ENCODE measurements at regions not wholly inside any gene's neighbourhood (a gene's known extent, or its start where the extent isn't known, plus 50 kb on each side); places are given as distances from the start of the nearest gene placed in this dataset.

- no peak overlapping the region for H3K4me3 ChIP-seq (ENCODE audit: low read length)
- no peaks in the 10 kb centered on the region for H3K36me3 ChIP-seq (ENCODE audit: insufficient read depth, low read length)
- H3K4me1 ChIP-seq (ENCODE audit: insufficient read depth, low read length): no peaks in the 10 kb centered on the region
- 90% methylated on average over 2 of the region's 2 CpGs for WGBS
- H3K27ac ChIP-seq (ENCODE audit: low read depth, low read length): no peak overlapping the region
- H3K9me3 ChIP-seq (ENCODE audit: insufficient read depth, low read depth, low read length): no peaks in the 10 kb centered on the region
- H3K27me3 ChIP-seq (ENCODE audit: insufficient read depth, low read length): no peaks in the 10 kb centered on the region
- no peak overlapping the region for H3K9ac ChIP-seq (ENCODE audit: low read depth, low read length)
These were observed 196.8 kb upstream of the STXBP6 start for GRCh38 chr14:25246751-25247150.

GRCh38 chr14:25239170-25239569, 189.2 kb upstream of the STXBP6 start:
- peaks cover 5% of the 10 kb centered on the region; the same call in 1 of the 2 replicates for H3K27me3 ChIP-seq (ENCODE audit: insufficient read depth, low read length)
- peaks cover 8% of the 10 kb centered on the region for H3K4me1 ChIP-seq (ENCODE audit: insufficient read depth, low read length)
- no peak overlapping the region for H3K27ac ChIP-seq (ENCODE audit: low read depth, low read length)
- H3K4me3 ChIP-seq (ENCODE audit: low read length): no peak overlapping the region
- H3K9ac ChIP-seq (ENCODE audit: low read depth, low read length): no peak overlapping the region
- no peaks in the 10 kb centered on the region for H3K9me3 ChIP-seq (ENCODE audit: insufficient read depth, low read depth, low read length)
- no CpG with 5 or more reads among the region's 1 CpG for WGBS
- H3K36me3 ChIP-seq (ENCODE audit: insufficient read depth, low read length): no peaks in the 10 kb centered on the region

GRCh38 chr14:25237845-25238244, 187.9 kb upstream of the STXBP6 start:
- peaks cover 5% of the 10 kb centered on the region; the same call in 1 of the 2 replicates for H3K27me3 ChIP-seq (ENCODE audit: insufficient read depth, low read length)
- no peaks in the 10 kb centered on the region for H3K36me3 ChIP-seq (ENCODE audit: insufficient read depth, low read length)
- H3K9me3 ChIP-seq (ENCODE audit: insufficient read depth, low read depth, low read length): no peaks in the 10 kb centered on the region
- H3K4me1 ChIP-seq (ENCODE audit: insufficient read depth, low read length): peaks cover 8% of the 10 kb centered on the region
- no peak overlapping the region for H3K9ac ChIP-seq (ENCODE audit: low read depth, low read length)
- H3K4me3 ChIP-seq (ENCODE audit: low read length): no peak overlapping the region
- WGBS: 11% methylated on average over 6 of the region's 6 CpGs
- no peak overlapping the region for H3K27ac ChIP-seq (ENCODE audit: low read depth, low read length)

GRCh38 chr14:25233613-25234012, 183.7 kb upstream of the STXBP6 start:
- peaks cover 7% of the 10 kb centered on the region for H3K4me1 ChIP-seq (ENCODE audit: insufficient read depth, low read length)
- no peak overlapping the region for H3K27ac ChIP-seq (ENCODE audit: low read depth, low read length)
- H3K4me3 ChIP-seq (ENCODE audit: low read length): no peak overlapping the region
- peaks cover 5% of the 10 kb centered on the region; the same call in 1 of the 2 replicates for H3K27me3 ChIP-seq (ENCODE audit: insufficient read depth, low read length)
- no peaks in the 10 kb centered on the region for H3K36me3 ChIP-seq (ENCODE audit: insufficient read depth, low read length)
- WGBS: 94% methylated on average over 3 of the region's 3 CpGs
- H3K9ac ChIP-seq (ENCODE audit: low read depth, low read length): no peak overlapping the region
- H3K9me3 ChIP-seq (ENCODE audit: insufficient read depth, low read depth, low read length): no peaks in the 10 kb centered on the region

- H3K4me3 ChIP-seq (ENCODE audit: low read length): no peak overlapping the region
- H3K9me3 ChIP-seq (ENCODE audit: insufficient read depth, low read depth, low read length): no peaks in the 10 kb centered on the region
- no peaks in the 10 kb centered on the region for H3K36me3 ChIP-seq (ENCODE audit: insufficient read depth, low read length)
- H3K27me3 ChIP-seq (ENCODE audit: insufficient read depth, low read length): no peaks in the 10 kb centered on the region
- no peaks in the 10 kb centered on the region for H3K4me1 ChIP-seq (ENCODE audit: insufficient read depth, low read length)
- H3K9ac ChIP-seq (ENCODE audit: low read depth, low read length): no peak overlapping the region
- no peak overlapping the region for H3K27ac ChIP-seq (ENCODE audit: low read depth, low read length)
- WGBS: 90% methylated on average over 4 of the region's 4 CpGs
These were observed 181.1 kb upstream of the STXBP6 start for GRCh38 chr14:25231004-25231403.

- WGBS: 91% methylated on average over 3 of the region's 3 CpGs
- Histone ChIP-seq H3K4me1 (ENCODE audit: insufficient read depth, low read length) (no peaks in the 10 kb centered on the region), H3K27ac (ENCODE audit: low read depth, low read length) (no peak overlapping the region), H3K9ac (ENCODE audit: low read depth, low read length) (no peak overlapping the region), H3K4me3 (ENCODE audit: low read length) (no peak overlapping the region), H3K9me3 (ENCODE audit: insufficient read depth, low read depth, low read length) (no peaks in the 10 kb centered on the region), H3K27me3 (ENCODE audit: insufficient read depth, low read length) (no peaks in the 10 kb centered on the region), H3K36me3 (ENCODE audit: insufficient read depth, low read length) (no peaks in the 10 kb centered on the region)
These were observed 176.3 kb upstream of the STXBP6 start for GRCh38 chr14:25226214-25226613.

- Histone ChIP-seq H3K36me3 (ENCODE audit: insufficient read depth, low read length) (no peaks in the 10 kb centered on the region), H3K9me3 (ENCODE audit: insufficient read depth, low read depth, low read length) (no peaks in the 10 kb centered on the region), H3K4me3 (ENCODE audit: low read length) (no peak overlapping the region), H3K27ac (ENCODE audit: low read depth, low read length) (no peak overlapping the region), H3K27me3 (ENCODE audit: insufficient read depth, low read length) (no peaks in the 10 kb centered on the region), H3K9ac (ENCODE audit: low read depth, low read length) (no peak overlapping the region), H3K4me1 (ENCODE audit: insufficient read depth, low read length) (no peaks in the 10 kb centered on the region)
These were observed 172.3 kb upstream of the STXBP6 start for GRCh38 chr14:25222256-25222655.

GRCh38 chr14:25220514-25220913, 170.6 kb upstream of the STXBP6 start:
- Histone ChIP-seq H3K4me1 (ENCODE audit: insufficient read depth, low read length) (no peaks in the 10 kb centered on the region), H3K9ac (ENCODE audit: low read depth, low read length) (no peak overlapping the region), H3K27ac (ENCODE audit: low read depth, low read length) (no peak overlapping the region)

GRCh38 chr14:25215607-25216006, 165.7 kb upstream of the STXBP6 start:
- Histone ChIP-seq H3K9ac (ENCODE audit: low read depth, low read length) (no peak overlapping the region), H3K4me1 (ENCODE audit: insufficient read depth, low read length) (no peaks in the 10 kb centered on the region), H3K4me3 (ENCODE audit: low read length) (no peak overlapping the region), H3K9me3 (ENCODE audit: insufficient read depth, low read depth, low read length) (0 out of 2 replicates have a peak, but pooled peaks cover 3% of the 10 kb centered on the region), H3K36me3 (ENCODE audit: insufficient read depth, low read length) (no peaks in the 10 kb centered on the region), H3K27me3 (ENCODE audit: insufficient read depth, low read length) (no peaks in the 10 kb centered on the region), H3K27ac (ENCODE audit: low read depth, low read length) (no peak overlapping the region)

More at GRCh38 chr14:25220514-25220913, 170.6 kb upstream of the STXBP6 start:
- H3K36me3 ChIP-seq (ENCODE audit: insufficient read depth, low read length): no peaks in the 10 kb centered on the region
- H3K4me3 ChIP-seq (ENCODE audit: low read length): no peak overlapping the region
- no peaks in the 10 kb centered on the region for H3K9me3 ChIP-seq (ENCODE audit: insufficient read depth, low read depth, low read length)
- H3K27me3 ChIP-seq (ENCODE audit: insufficient read depth, low read length): no peaks in the 10 kb centered on the region

- Histone ChIP-seq H3K9ac (ENCODE audit: low read depth, low read length) (no peak overlapping the region), H3K4me3 (ENCODE audit: low read length) (no peak overlapping the region), H3K27ac (ENCODE audit: low read depth, low read length) (no peak overlapping the region), H3K27me3 (ENCODE audit: insufficient read depth, low read length) (no peaks in the 10 kb centered on the region), H3K9me3 (ENCODE audit: insufficient read depth, low read depth, low read length) (peaks cover 10% of the 10 kb centered on the region; the same call in 1 of the 2 replicates), H3K4me1 (ENCODE audit: insufficient read depth, low read length) (no peaks in the 10 kb centered on the region), H3K36me3 (ENCODE audit: insufficient read depth, low read length) (no peaks in the 10 kb centered on the region)
These were observed 147.9 kb upstream of the STXBP6 start for GRCh38 chr14:25197885-25198284.

GRCh38 chr14:25180221-25180620, 130.3 kb upstream of the STXBP6 start:
- Histone ChIP-seq H3K4me1 (ENCODE audit: insufficient read depth, low read length) (no peaks in the 10 kb centered on the region), H3K27me3 (ENCODE audit: insufficient read depth, low read length) (no peaks in the 10 kb centered on the region), H3K36me3 (ENCODE audit: insufficient read depth, low read length) (no peaks in the 10 kb centered on the region), H3K27ac (ENCODE audit: low read depth, low read length) (no peak overlapping the region), H3K9ac (ENCODE audit: low read depth, low read length) (no peak overlapping the region), H3K9me3 (ENCODE audit: insufficient read depth, low read depth, low read length) (peaks cover 27% of the 10 kb centered on the region), H3K4me3 (ENCODE audit: low read length) (no peak overlapping the region)
- 91% methylated on average over 1 of the region's 1 CpG for WGBS

GRCh38 chr14:25178255-25178654, 128.3 kb upstream of the STXBP6 start:
- no peaks in the 10 kb centered on the region for H3K4me1 ChIP-seq (ENCODE audit: insufficient read depth, low read length)
- H3K4me3 ChIP-seq (ENCODE audit: low read length): no peak overlapping the region
- 92% methylated on average over 3 of the region's 3 CpGs for WGBS
- no peaks in the 10 kb centered on the region for H3K36me3 ChIP-seq (ENCODE audit: insufficient read depth, low read length)
- no peak overlapping the region for H3K27ac ChIP-seq (ENCODE audit: low read depth, low read length)
- H3K27me3 ChIP-seq (ENCODE audit: insufficient read depth, low read length): no peaks in the 10 kb centered on the region
- H3K9me3 ChIP-seq (ENCODE audit: insufficient read depth, low read depth, low read length): peaks cover 22% of the 10 kb centered on the region
- H3K9ac ChIP-seq (ENCODE audit: low read depth, low read length): no peak overlapping the region

All from HUES64 (cell line).